HepG2 (cell line): ENCODE measurements at regions not wholly inside any gene's neighbourhood (a gene's known extent, or its start where the extent isn't known, plus 50 kb on each side); places are given as distances from the start of the nearest gene placed in this dataset.

Experiments used
- ATAC-seq: fragments of 200-7000 bp; cut with Tn5 transposase; 3 replicates; pipeline ENCODE4 v1.9.1; 2020; ENCODE audit warnings: mild to moderate bottlenecking, moderate library complexity
- BruUV-seq: library from RNA; stranded (reverse); fragments of 400-500 nt; replicated peaks from 2 replicates; lab custom pipeline; 2021; lab: Mats Ljungman, UMichigan
- CTCF ChIA-PET: fragments of 300-600 bp; formaldehyde crosslinking; extraction: SDS; loops from one replicate; lab custom pipeline; 2021; ENCODE audit warnings: low total read pairs, inconsistent platforms, low intra/inter-chr PET ratio; lab: Yijun Ruan, JAX
- POLR2A ChIA-PET: fragments of 350-600 bp; sonication (Branson Sonifier 250); formaldehyde crosslinking; loops from one replicate; lab custom pipeline; 2020; ENCODE audit warnings: antibody characterized with exemption, inconsistent platforms; lab: Yijun Ruan, JAX
- DNase-seq: peaks from one replicate; pipeline ENCODE4 v3.0.0-alpha.2; 2015; ENCODE audit warnings: low spot score
- FAIRE-seq: peaks from 3 replicates; lab custom pipeline; 2011; peaks lifted over from hg19 to GRCh38; lab: Jason Lieb, UNC
- H2AFZ ChIP-seq: one replicate; pipeline ENCODE4 v1.6.1; 2011; ENCODE audit warnings: low read length, inconsistent platforms
- H3K27ac ChIP-seq: fragments of 300-600 bp; 3 replicates; pipeline ENCODE4 v1.8.0; 2011; ENCODE audit warnings: mixed run types, mild to moderate bottlenecking, mixed read lengths, low read length, inconsistent platforms; ENCODE audit not compliant: insufficient read depth; ENCODE audit errors: extremely low read length
- H3K27me3 ChIP-seq, 2 experiments: fragments of 200-600 bp in 1 of 2; 2 replicates in 1 of 2; 3 replicates in 1 of 2; pipeline versions ENCODE4 v1.6.0 to v1.8.0; 2011; ENCODE audit warnings: low read length in 2 of 2, mild to moderate bottlenecking in 2 of 2, moderate library complexity in 2 of 2, inconsistent platforms in 1 of 2; ENCODE audit not compliant: insufficient read depth in 2 of 2, control insufficient read depth in 1 of 2
- H3K36me3 ChIP-seq, 2 experiments: fragments of 200-600 bp in 1 of 2; replicated peaks in 1 of 2; 2 replicates in 1 of 2; 3 replicates in 1 of 2; pipeline versions ENCODE4 v1.5.1 to v1.8.0; 2011; ENCODE audit warnings: low read length in 2 of 2, inconsistent platforms in 1 of 2; ENCODE audit not compliant: insufficient read depth in 2 of 2, control insufficient read depth in 1 of 2
- H3K4me1 ChIP-seq: 2 replicates; pipeline ENCODE4 v1.5.1; 2012; ENCODE audit warnings: low read length, inconsistent platforms; ENCODE audit not compliant: insufficient read depth
- H3K4me2 ChIP-seq: 2 replicates; pipeline ENCODE4 v1.6.0; 2011; ENCODE audit warnings: low read depth, low read length, inconsistent platforms
- H3K4me3 ChIP-seq, 3 experiments: fragments of 200-600 bp in 1 of 3; sonication (generic), shearing (Covaris generic) in 1 of 3; replicated peaks in 1 of 3; 2 replicates each; pipeline ENCODE4 v1.5.1; 2011 to 2016; ENCODE audit warnings: low read length in 3 of 3, inconsistent platforms in 2 of 3, low read depth in 2 of 3, mild to moderate bottlenecking in 2 of 3, control low read depth in 1 of 3, mixed read lengths in 1 of 3; ENCODE audit not compliant: insufficient read depth in 1 of 3
- H3K79me2 ChIP-seq: one replicate; pipeline ENCODE4 v1.6.1; 2011; ENCODE audit warnings: low read length, inconsistent platforms; ENCODE audit not compliant: insufficient read depth
- H3K9ac ChIP-seq: 2 replicates; pipeline ENCODE4 v1.6.0; 2011; ENCODE audit warnings: mild to moderate bottlenecking, low read depth, low read length, inconsistent platforms; ENCODE audit not compliant: insufficient read depth
- H3K9me3 ChIP-seq: 2 replicates; pipeline ENCODE4 v1.5.1; 2012; ENCODE audit warnings: mild to moderate bottlenecking, low read length
- H4K20me1 ChIP-seq: 2 replicates; pipeline ENCODE4 v1.6.0; 2011; ENCODE audit warnings: inconsistent platforms, mild to moderate bottlenecking, low read length, moderate library complexity; ENCODE audit not compliant: insufficient read depth
- FOXC1 ChIP-seq: sonication (generic); formaldehyde crosslinking; IDR thresholded peaks from 2 replicates; pipeline ENCODE4 v1.8.0; 2022; ENCODE audit warnings: mild to moderate bottlenecking, missing genetic modification reagents, borderline replicate concordance
- KAT2B ChIP-seq: fragments of 150-350 bp; IDR thresholded peaks from 2 replicates; pipeline ENCODE4 v1.6.1; 2014; ENCODE audit warnings: low read depth, low read length, borderline replicate concordance
- NR3C1 ChIP-seq: sonication (generic); formaldehyde crosslinking; IDR thresholded peaks from 2 replicates; pipeline ENCODE4 v1.4.0; 2020; ENCODE audit warnings: missing genetic modification reagents
- SPEN ChIP-seq: sonication (generic); formaldehyde crosslinking; IDR thresholded peaks from 2 replicates; pipeline ENCODE4 v1.5.1; 2020; ENCODE audit warnings: low read depth, mild to moderate bottlenecking, missing genetic modification reagents
- ZBTB42 ChIP-seq: sonication (generic); formaldehyde crosslinking; IDR thresholded peaks from 2 replicates; pipeline ENCODE4 v1.5.0; 2020; ENCODE audit warnings: mild to moderate bottlenecking, missing genetic modification reagents
- ZNF225 ChIP-seq: sonication (generic); formaldehyde crosslinking; IDR thresholded peaks from 2 replicates; pipeline ENCODE4 v1.4.0; 2020; ENCODE audit warnings: mild to moderate bottlenecking, missing genetic modification reagents
- ZNF33A ChIP-seq: sonication (generic); formaldehyde crosslinking; IDR thresholded peaks from 2 replicates; pipeline ENCODE4 v1.5.1; 2020; ENCODE audit warnings: missing genetic modification reagents, mild to moderate bottlenecking, moderate library complexity, borderline replicate concordance
- ZNF543 ChIP-seq: sonication (generic); formaldehyde crosslinking; IDR thresholded peaks from 2 replicates; pipeline ENCODE4 v1.4.0; 2020; ENCODE audit warnings: mild to moderate bottlenecking, missing genetic modification reagents
- WGBS: methylation state at CpG from one replicate; pipeline ENCODE4 v1.1.6; 2017; ENCODE audit warnings: low lambda C conversion rate; 5-methylcytosine and 5-hydroxymethylcytosine counted together
- in situ Hi-C: cut with HindIII; loops from 2 replicates; pipeline ENCODE4 v1.10.0; 2017; ENCODE audit warnings: low pct_unique_long_range_greater_than_20kb; ENCODE audit not compliant: extremely low pct_ligation_motif_present
- intact Hi-C: fragments of 100-400 bp; cut with micrococcal nuclease; formaldehyde crosslinking; loops from one replicate; pipeline ENCODE4 v1.10.0; 2022; ENCODE audit not compliant: unreplicated experiment
- TF ChIP-seq, protein P1 (sequence below): IDR thresholded peaks from 2 replicates; pipeline ENCODE4 v1.6.1; 2016; ENCODE audit warnings: missing compliant biosample characterization, missing genetic modification reagents, borderline replicate concordance
- TF ChIP-seq, protein P2 (sequence below): sonication (generic); formaldehyde crosslinking; IDR thresholded peaks from 2 replicates; pipeline ENCODE4 v1.4.0; 2020; ENCODE audit warnings: missing genetic modification reagents, borderline replicate concordance

DNA sequence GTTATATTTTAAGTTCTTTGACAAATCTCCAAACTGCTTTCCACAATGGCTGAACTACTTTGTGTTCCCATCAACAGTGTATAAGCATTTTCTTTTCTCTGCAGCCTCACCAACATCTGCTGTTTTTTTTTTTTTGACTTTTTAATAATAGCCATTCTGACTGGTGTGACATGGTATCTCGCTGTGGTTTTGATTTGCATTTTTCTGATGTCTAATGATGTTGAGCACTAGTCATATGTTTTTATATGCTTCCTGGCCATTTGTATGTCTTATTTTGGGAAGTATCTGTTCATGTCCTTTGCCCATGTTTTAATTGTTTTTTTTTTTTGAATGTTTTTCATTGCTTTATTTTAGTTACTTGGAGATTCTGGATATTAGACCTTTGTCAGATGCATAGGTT, 196.6 kb downstream of the PLK2 start:
- Histone ChIP-seq H3K27ac (no peak overlapping the region), H3K9me3 (no peaks in the 10 kb centered on the region), H3K4me3 (no peak overlapping the region), H3K9ac (no peak overlapping the region), H3K36me3 (no peaks in the 10 kb centered on the region), H4K20me1 (no peaks in the 10 kb centered on the region), H3K4me1 (no peaks in the 10 kb centered on the region), H3K79me2 (no peaks in the 10 kb centered on the region), H3K4me2 (no peak overlapping the region), H2AFZ (no peak overlapping the region), H3K27me3 (no peaks in the 10 kb centered on the region)
- CTCF ChIA-PET, result no interaction called here
- ATAC-seq (no peak), FAIRE-seq (no peak), DNase-seq (no peak)
- TF ChIP-seq SPEN (CRISPR knock-in tag) (no peak), ZNF225 (CRISPR knock-in tag) (no peak), ZBTB42 (CRISPR knock-in tag) (no peak), NR3C1 (no peak), ZNF33A (CRISPR knock-in tag) (no peak), KAT2B (no peak), FOXC1 (no peak), ZNF543 (CRISPR knock-in tag) (no peak)
- TF ChIP-seq, protein P1, sequence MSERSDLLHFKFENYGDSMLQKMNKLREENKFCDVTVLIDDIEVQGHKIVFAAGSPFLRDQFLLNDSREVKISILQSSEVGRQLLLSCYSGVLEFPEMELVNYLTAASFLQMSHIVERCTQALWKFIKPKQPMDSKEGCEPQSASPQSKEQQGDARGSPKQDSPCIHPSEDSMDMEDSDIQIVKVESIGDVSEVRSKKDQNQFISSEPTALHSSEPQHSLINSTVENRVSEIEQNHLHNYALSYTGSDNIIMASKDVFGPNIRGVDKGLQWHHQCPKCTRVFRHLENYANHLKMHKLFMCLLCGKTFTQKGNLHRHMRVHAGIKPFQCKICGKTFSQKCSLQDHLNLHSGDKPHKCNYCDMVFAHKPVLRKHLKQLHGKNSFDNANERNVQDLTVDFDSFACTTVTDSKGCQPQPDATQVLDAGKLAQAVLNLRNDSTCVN, result no peak
- TF ChIP-seq, protein P2, sequence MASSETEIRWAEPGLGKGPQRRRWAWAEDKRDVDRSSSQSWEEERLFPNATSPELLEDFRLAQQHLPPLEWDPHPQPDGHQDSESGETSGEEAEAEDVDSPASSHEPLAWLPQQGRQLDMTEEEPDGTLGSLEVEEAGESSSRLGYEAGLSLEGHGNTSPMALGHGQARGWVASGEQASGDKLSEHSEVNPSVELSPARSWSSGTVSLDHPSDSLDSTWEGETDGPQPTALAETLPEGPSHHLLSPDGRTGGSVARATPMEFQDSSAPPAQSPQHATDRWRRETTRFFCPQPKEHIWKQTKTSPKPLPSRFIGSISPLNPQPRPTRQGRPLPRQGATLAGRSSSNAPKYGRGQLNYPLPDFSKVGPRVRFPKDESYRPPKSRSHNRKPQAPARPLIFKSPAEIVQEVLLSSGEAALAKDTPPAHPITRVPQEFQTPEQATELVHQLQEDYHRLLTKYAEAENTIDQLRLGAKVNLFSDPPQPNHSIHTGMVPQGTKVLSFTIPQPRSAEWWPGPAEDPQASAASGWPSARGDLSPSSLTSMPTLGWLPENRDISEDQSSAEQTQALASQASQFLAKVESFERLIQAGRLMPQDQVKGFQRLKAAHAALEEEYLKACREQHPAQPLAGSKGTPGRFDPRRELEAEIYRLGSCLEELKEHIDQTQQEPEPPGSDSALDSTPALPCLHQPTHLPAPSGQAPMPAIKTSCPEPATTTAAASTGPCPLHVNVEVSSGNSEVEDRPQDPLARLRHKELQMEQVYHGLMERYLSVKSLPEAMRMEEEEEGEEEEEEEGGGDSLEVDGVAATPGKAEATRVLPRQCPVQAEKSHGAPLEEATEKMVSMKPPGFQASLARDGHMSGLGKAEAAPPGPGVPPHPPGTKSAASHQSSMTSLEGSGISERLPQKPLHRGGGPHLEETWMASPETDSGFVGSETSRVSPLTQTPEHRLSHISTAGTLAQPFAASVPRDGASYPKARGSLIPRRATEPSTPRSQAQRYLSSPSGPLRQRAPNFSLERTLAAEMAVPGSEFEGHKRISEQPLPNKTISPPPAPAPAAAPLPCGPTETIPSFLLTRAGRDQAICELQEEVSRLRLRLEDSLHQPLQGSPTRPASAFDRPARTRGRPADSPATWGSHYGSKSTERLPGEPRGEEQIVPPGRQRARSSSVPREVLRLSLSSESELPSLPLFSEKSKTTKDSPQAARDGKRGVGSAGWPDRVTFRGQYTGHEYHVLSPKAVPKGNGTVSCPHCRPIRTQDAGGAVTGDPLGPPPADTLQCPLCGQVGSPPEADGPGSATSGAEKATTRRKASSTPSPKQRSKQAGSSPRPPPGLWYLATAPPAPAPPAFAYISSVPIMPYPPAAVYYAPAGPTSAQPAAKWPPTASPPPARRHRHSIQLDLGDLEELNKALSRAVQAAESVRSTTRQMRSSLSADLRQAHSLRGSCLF, result no peak
- in situ Hi-C loops, result no loop called here
- intact Hi-C loops, result no loop called here
- no TSS peak for BruUV-seq
- 3% methylated on average over 1 of the region's 1 CpG for WGBS
- POLR2A ChIA-PET, result no interaction called here
